C4-2B (cell line): ENCODE measurements at regions not wholly inside any gene's neighbourhood (a gene's known extent, or its start where the extent isn't known, plus 50 kb on each side); places are given as distances from the start of the nearest gene placed in this dataset.

Source experiments
- ZFX ChIP-seq: fragments of 450-650 bp; IDR thresholded peaks from 2 replicates; pipeline ENCODE4 v1.6.1; 2017
- TF ChIP-seq, protein P1 (sequence below): fragments of 450-650 bp; conservative IDR thresholded peaks from 2 replicates; pipeline ENCODE4 v1.5.1; 2017; ENCODE audit warnings: mild to moderate bottlenecking

DNA sequence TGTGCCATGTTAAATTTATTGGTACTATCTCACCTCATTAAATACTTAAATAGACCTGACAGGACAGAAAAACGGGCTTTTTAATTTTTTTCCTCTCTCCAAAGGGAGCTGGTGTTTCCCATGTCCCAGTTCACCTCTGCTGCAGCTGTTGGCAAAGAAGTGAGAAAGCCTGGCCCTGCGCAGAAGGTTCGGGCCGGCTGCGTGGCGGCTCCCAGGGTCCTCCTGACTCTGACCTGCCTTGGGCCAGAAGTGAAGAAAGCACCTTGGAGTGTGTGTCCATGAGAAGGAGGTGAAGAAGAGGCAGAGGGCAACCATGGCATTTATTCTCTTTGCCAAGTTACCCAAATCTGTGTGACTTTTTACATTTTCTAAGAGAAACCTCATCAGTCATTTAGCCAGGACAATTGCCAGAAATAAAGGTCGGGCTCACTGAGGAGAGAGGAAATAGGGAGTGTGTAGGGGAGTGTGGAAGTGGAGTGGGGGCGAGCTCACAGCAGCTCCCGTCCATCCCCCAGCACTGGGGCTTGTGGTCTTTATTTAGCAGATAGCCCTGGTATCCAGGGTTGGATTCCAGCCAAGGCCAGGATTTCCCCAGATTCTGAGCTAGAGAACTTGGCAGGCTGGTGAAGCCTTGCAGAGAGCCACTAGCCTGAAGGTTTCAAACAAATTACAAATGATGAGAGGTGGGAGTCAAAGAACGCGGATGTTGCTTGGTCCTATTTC lies 102.4 kb upstream of the CADM1 start:
- TF ChIP-seq, protein P1, sequence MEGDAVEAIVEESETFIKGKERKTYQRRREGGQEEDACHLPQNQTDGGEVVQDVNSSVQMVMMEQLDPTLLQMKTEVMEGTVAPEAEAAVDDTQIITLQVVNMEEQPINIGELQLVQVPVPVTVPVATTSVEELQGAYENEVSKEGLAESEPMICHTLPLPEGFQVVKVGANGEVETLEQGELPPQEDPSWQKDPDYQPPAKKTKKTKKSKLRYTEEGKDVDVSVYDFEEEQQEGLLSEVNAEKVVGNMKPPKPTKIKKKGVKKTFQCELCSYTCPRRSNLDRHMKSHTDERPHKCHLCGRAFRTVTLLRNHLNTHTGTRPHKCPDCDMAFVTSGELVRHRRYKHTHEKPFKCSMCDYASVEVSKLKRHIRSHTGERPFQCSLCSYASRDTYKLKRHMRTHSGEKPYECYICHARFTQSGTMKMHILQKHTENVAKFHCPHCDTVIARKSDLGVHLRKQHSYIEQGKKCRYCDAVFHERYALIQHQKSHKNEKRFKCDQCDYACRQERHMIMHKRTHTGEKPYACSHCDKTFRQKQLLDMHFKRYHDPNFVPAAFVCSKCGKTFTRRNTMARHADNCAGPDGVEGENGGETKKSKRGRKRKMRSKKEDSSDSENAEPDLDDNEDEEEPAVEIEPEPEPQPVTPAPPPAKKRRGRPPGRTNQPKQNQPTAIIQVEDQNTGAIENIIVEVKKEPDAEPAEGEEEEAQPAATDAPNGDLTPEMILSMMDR, result no peak
- no peak for TF ChIP-seq ZFX
